22Rv1 (cell line): ENCODE measurements at regions not wholly inside any gene's neighbourhood (a gene's known extent, or its start where the extent isn't known, plus 50 kb on each side); places are given as distances from the start of the nearest gene placed in this dataset.

Experiments used
- H3K27ac ChIP-seq: fragments of 450-650 bp; 2 replicates; pipeline ENCODE4 v1.5.1; 2017
- ZFX ChIP-seq: fragments of 450-650 bp; IDR thresholded peaks from 2 replicates; pipeline ENCODE4 v1.6.1; 2017; ENCODE audit warnings: antibody characterized with exemption, borderline replicate concordance
- TF ChIP-seq, protein P1 (sequence below): fragments of 450-650 bp; IDR thresholded peaks from 2 replicates; pipeline ENCODE4 v1.5.1; 2017; ENCODE audit warnings: mild to moderate bottlenecking

DNA sequence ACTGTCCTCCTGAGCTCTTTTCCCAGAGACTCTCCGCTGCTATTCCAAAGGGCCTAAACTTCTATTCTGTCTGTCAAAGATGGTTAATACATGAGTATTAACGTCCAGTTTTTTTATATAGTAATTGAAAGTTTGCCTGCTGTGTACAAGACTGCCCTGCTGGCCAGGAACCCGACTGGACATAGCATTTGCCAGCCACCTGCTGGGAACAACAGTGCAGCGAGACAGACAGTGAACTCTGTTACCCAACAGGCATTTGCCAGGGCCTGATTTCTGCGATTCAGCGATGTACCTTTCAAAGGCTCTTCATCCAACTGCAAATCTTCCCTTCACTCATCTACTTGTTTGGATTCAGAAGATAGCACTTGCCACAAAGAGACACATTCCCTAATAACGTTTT lies 128.8 kb upstream of the SEM1 start:
- no peak for TF ChIP-seq ZFX
- TF ChIP-seq, protein P1, sequence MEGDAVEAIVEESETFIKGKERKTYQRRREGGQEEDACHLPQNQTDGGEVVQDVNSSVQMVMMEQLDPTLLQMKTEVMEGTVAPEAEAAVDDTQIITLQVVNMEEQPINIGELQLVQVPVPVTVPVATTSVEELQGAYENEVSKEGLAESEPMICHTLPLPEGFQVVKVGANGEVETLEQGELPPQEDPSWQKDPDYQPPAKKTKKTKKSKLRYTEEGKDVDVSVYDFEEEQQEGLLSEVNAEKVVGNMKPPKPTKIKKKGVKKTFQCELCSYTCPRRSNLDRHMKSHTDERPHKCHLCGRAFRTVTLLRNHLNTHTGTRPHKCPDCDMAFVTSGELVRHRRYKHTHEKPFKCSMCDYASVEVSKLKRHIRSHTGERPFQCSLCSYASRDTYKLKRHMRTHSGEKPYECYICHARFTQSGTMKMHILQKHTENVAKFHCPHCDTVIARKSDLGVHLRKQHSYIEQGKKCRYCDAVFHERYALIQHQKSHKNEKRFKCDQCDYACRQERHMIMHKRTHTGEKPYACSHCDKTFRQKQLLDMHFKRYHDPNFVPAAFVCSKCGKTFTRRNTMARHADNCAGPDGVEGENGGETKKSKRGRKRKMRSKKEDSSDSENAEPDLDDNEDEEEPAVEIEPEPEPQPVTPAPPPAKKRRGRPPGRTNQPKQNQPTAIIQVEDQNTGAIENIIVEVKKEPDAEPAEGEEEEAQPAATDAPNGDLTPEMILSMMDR, result no peak
- H3K27ac ChIP-seq, result no peak overlapping the region

DNA sequence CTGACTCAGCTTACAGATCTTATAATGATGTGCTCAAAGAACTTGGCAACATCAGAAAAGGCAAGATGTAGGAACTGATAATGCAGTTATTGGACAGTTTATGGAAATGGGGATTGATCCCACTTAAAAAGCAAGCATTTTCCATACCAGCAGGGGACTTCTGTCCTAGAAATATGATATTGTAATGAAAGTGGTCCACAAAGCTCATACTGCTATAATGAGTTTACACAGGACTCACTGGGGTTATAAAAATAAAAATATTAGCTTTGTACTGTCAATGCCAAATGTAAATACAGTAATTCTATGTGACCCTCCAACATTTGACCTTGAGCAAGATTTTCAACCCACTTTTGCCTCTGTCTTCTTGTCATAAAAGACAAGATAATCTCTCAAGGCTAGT lies 145.5 kb upstream of the SEM1 start:
- H3K27ac ChIP-seq, result no peak overlapping the region
- TF ChIP-seq, protein P1, result no peak
- TF ChIP-seq ZFX, result no peak

DNA sequence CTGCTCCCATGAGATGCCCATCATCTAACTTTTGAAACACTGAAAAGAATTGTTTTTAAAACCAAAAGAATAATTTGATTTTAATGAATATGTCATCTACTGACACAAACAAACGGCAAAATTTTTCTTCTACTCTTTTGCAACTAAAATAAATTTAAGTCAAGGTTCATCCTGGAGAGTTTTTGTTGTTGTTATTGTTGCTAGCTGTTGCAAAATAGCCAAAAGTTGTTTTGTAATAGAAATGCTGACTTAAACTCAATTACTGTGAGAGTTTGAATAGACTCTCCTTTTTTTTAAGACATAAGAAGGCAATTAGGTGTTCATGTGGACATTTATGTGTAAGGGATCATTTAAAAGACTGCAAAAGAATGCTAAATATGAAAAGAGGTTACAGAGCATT lies 146.0 kb upstream of the SEM1 start:
- TF ChIP-seq, protein P1, result no peak
- no peak for TF ChIP-seq ZFX
- no peak overlapping the region for H3K27ac ChIP-seq

DNA sequence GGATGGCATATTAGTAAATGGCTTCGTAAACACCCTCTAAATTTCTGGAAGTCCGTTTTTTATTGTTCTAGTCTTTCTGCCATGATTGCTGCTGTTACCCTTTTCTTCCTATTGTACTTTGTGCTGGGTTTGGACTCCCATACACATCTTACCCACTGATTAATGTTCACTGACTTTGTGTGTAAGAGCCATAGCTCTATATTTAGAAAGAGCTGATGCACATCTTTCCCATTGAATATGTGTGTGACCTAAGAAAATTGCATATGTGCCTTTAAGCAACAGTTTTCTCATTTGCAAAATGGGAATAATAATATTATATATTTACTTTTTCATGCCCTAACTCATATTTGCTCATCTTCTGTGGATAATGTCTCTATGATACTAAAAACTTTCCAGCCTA lies 135.8 kb upstream of the DLX6 start:
- TF ChIP-seq, protein P1, result no peak
- TF ChIP-seq ZFX, result no peak

DNA sequence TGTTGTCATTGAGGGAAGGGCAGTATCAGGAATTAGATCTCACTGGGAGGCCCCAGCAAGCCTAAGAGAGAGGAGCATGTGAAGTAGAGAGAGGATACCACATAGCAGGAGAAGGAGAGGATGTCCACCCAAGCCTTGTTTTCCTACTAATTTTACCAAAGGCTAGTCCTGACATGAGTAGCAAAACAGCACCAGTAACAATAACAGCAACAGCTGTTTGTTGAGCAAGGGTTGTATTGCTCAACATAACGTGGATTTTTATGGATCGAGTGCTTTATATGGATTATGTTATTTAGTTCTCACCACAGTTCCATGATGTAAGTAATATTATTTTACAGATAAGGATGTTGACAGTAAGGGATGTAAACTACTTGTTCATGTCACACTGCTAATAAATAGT lies 135.2 kb upstream of the DLX6 start:
- no peak overlapping the region for H3K27ac ChIP-seq
- TF ChIP-seq, protein P1, result no peak
- no peak for TF ChIP-seq ZFX

More for the DNA sequence above, 135.8 kb upstream of the DLX6 start:
- no peak overlapping the region for H3K27ac ChIP-seq

DNA sequence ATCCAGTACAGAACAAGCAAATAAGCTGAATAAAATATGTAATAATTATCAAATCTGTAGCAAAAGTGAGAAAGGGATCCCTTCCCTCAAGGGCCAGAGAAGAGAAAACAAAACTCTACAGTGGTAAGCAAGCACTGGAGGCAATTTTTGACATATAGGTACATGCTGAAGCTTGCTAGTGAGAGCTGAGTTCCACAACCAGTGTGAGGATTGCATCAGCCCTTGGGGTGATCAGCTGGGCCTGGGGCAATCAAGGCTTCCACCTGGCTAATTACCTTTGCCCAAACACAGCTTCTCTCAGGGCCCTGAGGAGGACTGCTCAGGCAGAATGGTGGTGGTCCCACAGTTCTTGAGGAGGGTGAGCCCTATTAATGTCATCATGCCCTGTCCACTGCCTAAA lies 134.4 kb upstream of the DLX6 start:
- TF ChIP-seq, protein P1, result no peak
- TF ChIP-seq ZFX, result no peak
- H3K27ac ChIP-seq, result no peak overlapping the region

DNA sequence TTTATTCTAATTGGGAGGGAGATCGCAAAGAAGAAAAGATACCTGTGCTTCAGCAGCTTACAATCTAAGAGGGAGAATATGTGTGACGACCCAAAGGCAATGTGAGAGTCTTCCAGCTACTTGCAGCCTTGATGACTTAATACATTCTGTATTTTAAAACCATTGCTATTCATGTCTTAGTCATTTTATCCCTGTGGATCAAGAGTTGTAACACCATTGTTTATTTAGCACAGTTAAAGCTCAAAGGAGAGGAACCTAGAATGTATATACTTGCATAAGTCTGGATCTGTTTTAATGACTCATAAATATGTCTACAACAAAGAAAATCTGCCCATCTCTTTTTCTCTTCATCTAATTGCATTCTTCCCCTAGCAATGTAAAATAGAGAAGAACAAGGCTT lies 117.9 kb upstream of the DLX6 start:
- no peak overlapping the region for H3K27ac ChIP-seq
- TF ChIP-seq ZFX, result no peak
- TF ChIP-seq, protein P1, result no peak
